GM12875 (cell line): ENCODE measurements at regions not wholly inside any gene's neighbourhood (a gene's known extent, or its start where the extent isn't known, plus 50 kb on each side); places are given as distances from the start of the nearest gene placed in this dataset.

Experiments
- H3K4me3 ChIP-seq: one replicate; pipeline ENCODE4 v1.5.1; 2011; ENCODE audit warnings: low read depth, low read length, control low read depth
- TF ChIP-seq, protein P1 (sequence below): IDR thresholded peaks from 2 replicates; pipeline ENCODE4 v1.5.1; 2011; ENCODE audit warnings: low read depth, mild to moderate bottlenecking, control low read depth, inconsistent platforms, low read length, moderate library complexity, borderline replicate concordance; ENCODE audit not compliant: insufficient read depth

DNA sequence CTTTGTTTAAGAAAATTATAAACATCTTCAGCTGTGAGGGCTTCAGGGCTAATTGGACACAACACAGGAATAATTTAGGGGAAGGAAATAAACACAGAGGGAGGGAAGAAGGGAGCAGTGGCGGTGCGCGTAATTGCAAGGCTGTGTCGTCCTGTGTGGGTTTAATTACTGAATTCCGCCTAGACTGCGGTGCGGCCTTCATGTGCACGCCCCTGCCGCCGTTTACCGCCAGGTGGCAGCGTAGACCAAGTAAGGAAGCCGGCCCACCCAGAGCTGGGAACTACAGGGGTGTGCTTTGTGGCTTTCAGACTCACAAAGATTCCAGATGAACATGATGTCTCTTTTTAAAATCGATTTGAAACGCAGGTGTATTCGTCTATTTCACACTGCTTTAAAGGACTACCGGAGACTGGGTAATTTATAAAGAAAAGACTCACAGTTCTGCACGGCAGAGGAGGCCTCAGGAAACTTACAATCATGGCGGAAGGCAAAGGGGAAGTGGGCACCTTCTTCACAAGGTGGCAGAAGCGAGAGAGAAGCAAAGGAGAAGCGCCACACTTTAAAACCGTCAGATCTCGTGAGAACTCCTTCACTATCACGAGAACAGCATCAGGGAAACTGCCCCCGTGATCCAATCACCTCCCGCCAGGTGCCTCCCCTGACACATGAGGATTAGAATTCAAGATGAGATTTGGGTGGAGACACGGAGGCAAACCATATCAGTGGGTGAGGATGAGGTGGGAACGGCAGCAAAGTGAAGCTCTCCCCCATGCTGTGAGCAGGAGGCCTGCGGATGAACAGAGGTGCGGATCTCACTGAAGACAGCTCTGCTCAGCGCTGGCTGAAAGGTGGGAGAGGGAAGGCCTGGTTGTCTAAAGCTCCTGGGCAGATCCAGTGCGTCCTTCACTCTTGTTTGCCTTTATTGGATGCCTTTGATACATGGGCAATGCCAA, 222.0 kb upstream of the PDE10A start:
- TF ChIP-seq, protein P1, sequence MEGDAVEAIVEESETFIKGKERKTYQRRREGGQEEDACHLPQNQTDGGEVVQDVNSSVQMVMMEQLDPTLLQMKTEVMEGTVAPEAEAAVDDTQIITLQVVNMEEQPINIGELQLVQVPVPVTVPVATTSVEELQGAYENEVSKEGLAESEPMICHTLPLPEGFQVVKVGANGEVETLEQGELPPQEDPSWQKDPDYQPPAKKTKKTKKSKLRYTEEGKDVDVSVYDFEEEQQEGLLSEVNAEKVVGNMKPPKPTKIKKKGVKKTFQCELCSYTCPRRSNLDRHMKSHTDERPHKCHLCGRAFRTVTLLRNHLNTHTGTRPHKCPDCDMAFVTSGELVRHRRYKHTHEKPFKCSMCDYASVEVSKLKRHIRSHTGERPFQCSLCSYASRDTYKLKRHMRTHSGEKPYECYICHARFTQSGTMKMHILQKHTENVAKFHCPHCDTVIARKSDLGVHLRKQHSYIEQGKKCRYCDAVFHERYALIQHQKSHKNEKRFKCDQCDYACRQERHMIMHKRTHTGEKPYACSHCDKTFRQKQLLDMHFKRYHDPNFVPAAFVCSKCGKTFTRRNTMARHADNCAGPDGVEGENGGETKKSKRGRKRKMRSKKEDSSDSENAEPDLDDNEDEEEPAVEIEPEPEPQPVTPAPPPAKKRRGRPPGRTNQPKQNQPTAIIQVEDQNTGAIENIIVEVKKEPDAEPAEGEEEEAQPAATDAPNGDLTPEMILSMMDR, result peak; percentile 82
- H3K4me3 ChIP-seq, result no peak overlapping the region

DNA sequence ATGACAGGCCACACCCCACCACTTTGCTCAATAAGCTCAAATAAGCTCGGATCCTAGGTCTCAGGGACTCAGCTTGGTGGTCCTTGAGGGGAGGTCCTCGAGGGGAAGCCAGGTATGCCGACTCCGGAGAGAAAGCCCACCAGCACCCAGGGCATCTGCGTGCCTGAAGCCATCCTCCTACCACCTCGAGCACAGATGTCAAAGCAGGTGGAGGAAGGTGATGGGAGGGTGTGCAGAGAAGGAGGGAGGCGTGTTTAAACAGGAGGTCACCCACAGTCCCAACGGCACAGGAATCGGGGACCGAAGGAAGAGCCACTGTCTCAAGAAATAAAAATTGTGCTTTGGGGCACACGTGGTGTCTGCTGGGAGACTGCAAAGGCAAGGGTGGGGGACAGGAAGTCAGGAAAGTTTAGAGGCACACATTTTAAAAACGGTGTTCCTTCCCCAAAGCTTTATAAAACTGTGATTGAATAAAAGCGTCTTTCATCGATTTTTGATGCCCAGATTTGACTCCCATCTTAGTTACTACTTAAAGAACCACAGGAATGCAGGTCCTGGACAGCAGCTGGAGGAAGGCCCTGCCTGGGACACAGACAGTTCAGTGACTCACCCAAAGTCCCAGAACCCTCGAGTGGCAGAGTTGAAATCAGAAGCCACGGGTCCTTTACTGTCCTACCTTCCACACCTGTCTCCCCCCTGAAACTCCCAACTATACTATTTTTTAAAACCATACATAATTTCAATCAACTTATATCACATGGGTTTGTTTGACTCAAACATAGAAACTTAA, 221.0 kb upstream of the PDE10A start:
- H3K4me3 ChIP-seq, result no peak overlapping the region
- TF ChIP-seq, protein P1, result no peak

DNA sequence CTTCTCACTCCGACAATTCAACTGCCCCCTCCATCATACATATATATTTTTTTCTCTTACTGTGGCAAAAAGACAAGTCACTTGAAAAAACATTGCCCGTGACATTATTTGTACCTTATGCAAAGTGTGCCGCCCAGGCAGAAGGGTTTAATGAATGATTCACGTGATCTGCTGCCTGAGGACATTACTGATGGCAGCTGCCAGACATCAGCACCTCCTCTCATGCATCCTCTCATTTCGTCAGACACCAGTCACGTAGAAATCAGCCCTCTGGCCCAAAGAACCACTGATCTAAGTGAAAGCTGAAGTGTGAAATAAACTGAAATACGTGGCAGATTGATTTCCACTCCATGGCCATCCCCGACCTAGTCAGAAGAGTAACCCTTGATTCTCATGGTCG, 218.8 kb upstream of the PDE10A start:
- TF ChIP-seq, protein P1, result no peak

DNA sequence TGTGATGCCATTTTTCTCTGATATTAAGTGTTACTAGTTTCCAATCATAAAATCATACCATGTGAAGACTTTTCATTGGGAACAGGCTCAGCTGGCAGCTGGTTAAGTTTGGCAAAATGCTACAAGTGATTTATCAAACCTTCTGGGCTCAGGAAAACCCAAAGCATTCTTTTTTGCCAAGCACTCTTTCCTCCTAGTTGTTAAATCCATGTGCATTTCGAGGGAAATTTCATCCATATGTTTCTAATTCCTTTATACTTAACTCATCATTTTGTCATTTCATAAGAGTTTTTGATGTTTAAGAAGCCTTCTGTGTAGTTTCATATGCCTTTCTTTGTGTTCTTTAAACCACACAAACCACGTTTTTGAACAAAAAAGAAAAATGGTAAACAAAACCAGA, 217.6 kb upstream of the PDE10A start:
- no peak overlapping the region for H3K4me3 ChIP-seq
- TF ChIP-seq, protein P1, result no peak

More for the DNA sequence above, 218.8 kb upstream of the PDE10A start:
- H3K4me3 ChIP-seq, result no peak overlapping the region

DNA sequence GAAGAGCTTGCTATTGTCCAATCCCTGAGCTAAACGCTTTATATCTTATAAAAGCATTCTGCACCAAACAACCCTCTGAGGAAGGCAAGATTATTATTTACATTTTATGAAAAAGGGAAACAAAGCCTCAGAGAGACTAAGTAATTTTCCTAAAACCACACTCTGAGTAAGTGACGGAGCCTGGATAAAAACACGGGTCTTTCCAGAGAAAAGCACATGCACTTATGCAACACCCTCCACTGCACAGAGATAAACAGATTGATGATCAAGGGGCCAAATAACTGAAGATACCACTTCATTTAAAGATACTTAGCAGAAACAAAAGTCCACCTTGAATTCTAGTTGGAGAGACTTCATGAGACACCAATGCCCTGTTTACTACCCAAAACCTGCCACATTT, 214.7 kb upstream of the PDE10A start:
- TF ChIP-seq, protein P1, result no peak
- H3K4me3 ChIP-seq, result no peak overlapping the region

DNA sequence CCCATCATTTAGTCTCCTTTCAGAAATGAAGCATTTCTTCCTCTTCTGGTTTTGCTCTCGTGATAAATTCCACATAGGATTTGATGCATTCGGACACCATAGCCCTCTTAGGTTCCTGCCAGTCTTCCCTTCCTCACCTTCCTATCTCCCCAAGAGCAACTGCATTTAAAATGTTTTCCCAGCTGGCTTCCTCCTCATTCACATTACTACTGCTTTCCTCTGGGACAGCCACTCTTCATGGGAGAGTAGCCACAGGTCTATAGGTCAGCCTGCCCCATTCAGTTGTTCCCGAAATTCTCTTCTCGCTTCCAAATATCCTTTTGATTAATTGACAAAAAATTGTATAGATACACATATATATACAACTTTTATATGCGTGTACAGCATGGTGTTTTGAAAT, 214.2 kb upstream of the PDE10A start:
- H3K4me3 ChIP-seq, result no peak overlapping the region
- TF ChIP-seq, protein P1, result no peak
